ENCODE measurements at regions not wholly inside any gene's neighbourhood (a gene's known extent, or its start where the extent isn't known, plus 50 kb on each side); places are given as distances from the start of the nearest gene placed in this dataset.

DNA sequence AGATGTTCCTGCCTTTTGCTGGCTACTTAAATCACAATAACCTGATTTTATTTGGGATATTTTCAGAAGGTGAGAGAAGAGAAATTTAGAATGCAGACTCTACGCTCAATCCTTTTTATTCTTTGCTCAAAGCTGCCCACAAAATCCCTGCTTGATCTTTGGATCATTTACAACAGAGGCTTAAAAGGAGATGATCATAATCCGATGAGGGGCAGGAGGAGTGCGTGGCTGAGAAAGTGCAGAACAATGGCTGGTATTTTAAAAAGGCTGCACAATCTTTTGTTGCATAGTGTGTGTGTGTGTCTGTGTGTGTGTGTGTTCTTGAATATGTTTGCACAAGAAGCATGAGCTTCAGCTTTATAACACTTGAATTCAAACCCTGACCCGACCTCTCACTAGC is 256.3 kb upstream of the MYT1L start:
- no peak for TF ChIP-seq POLR2AphosphoS5 (IDR thresholded peaks at IDR 0.05)
- TF ChIP-seq POLR2A (IDR thresholded peaks at IDR 0.05), result no peak
- TF ChIP-seq, protein P1, sequence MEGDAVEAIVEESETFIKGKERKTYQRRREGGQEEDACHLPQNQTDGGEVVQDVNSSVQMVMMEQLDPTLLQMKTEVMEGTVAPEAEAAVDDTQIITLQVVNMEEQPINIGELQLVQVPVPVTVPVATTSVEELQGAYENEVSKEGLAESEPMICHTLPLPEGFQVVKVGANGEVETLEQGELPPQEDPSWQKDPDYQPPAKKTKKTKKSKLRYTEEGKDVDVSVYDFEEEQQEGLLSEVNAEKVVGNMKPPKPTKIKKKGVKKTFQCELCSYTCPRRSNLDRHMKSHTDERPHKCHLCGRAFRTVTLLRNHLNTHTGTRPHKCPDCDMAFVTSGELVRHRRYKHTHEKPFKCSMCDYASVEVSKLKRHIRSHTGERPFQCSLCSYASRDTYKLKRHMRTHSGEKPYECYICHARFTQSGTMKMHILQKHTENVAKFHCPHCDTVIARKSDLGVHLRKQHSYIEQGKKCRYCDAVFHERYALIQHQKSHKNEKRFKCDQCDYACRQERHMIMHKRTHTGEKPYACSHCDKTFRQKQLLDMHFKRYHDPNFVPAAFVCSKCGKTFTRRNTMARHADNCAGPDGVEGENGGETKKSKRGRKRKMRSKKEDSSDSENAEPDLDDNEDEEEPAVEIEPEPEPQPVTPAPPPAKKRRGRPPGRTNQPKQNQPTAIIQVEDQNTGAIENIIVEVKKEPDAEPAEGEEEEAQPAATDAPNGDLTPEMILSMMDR (IDR thresholded peaks at IDR 0.05), result no peak
- no peak for TF ChIP-seq EP300 (IDR thresholded peaks at IDR 0.05)
- no peaks in the 10 kb centered on the region for H3K27me3 ChIP-seq
- WGBS, 2 donors, result 85 to 86% methylated on average over 4 of the region's 4 CpGs
- no peak overlapping the region for H3K27ac ChIP-seq
- no peaks in the 10 kb centered on the region for H3K9me3 ChIP-seq
- no peaks in the 10 kb centered on the region for H3K36me3 ChIP-seq
- DNase-seq, result no peak
- no peak overlapping the region for H3K4me3 ChIP-seq
- no peaks in the 10 kb centered on the region for H3K4me1 ChIP-seq
- no peak for ATAC-seq (ENCODE audit: low FRiP score in 2 of 2)

DNA sequence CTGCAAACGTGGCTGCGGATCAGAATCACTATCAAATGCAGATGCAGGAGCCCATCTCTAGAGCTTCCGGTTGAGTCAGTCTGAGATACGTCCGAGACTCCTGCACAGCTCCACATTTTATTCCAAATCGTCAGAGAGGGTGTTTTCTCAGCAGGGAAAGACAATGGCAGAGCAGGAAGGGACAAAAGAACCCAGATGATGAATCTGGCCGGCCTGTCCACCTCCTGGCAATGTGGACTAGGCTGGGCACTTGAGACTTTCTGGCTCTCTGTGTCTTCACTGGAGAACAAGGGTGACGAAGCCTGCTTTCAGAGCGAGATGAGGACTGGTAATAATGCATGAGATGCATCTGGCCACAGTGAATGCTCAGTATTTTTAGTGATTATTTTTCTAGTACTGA is 255.9 kb upstream of the MYT1L start:
- H3K27me3 ChIP-seq, result no peaks in the 10 kb centered on the region
- H3K9me3 ChIP-seq, result no peaks in the 10 kb centered on the region
- DNase-seq (no peak), ATAC-seq (ENCODE audit: low FRiP score in 2 of 2) (no peak)
- H3K4me3 ChIP-seq, result no peak overlapping the region
- no peak overlapping the region for H3K27ac ChIP-seq
- TF ChIP-seq EP300 (IDR thresholded peaks at IDR 0.05), result no peak
- TF ChIP-seq, protein P1 (IDR thresholded peaks at IDR 0.05), result no peak
- TF ChIP-seq POLR2AphosphoS5 (IDR thresholded peaks at IDR 0.05), result no peak
- TF ChIP-seq POLR2A (IDR thresholded peaks at IDR 0.05), result no peak
- WGBS, 2 donors, result 76 to 77% methylated on average over 9 of the region's 9 CpGs
- H3K4me1 ChIP-seq, result no peaks in the 10 kb centered on the region
- no peaks in the 10 kb centered on the region for H3K36me3 ChIP-seq

DNA sequence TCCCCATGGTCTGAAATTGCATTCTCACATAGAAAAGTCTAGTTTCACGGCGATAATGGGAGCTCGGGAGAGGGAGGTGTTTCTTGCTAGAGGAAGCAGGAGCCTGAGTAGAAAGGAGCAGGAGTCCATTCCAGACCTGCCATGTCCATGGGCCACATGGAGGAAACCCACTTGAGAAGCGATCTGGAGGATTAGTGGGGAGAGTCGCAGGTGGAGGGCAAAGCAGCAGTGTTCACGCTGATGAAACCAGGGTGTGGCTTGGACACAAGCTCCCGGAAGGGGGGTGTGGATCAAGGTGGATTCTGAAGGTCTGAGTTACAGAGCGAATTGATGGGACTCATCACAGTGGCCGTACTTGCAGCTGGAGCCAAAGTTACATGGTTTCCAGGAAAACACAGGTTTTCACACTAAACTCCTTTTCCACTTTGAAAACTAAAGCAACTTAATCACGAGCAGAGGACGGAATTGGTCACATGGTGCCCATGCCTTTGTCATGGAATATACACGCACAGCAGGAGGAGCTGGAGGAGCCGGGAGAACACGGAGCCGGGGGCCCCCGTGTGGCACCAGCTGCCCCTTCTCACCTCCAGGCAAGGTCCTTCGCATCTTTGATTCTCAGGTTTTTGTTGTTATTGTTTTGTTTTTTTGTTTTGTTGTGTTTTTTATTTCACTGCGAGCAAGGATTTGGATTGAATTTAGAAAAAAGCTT is 255.1 kb upstream of the MYT1L start:
- 87 to 92% methylated on average over 18 of the region's 18 CpGs for WGBS, 2 donors
- no peak for ATAC-seq (ENCODE audit: low FRiP score in 2 of 2)
- no peak overlapping the region for H3K4me3 ChIP-seq
- no peaks in the 10 kb centered on the region for H3K36me3 ChIP-seq
- no peak overlapping the region for H3K27ac ChIP-seq
- no peaks in the 10 kb centered on the region for H3K27me3 ChIP-seq
- TF ChIP-seq EP300 (IDR thresholded peaks at IDR 0.05), result no peak
- no peak for TF ChIP-seq POLR2AphosphoS5 (IDR thresholded peaks at IDR 0.05)
- TF ChIP-seq POLR2A (IDR thresholded peaks at IDR 0.05), result no peak
- TF ChIP-seq, protein P1 (IDR thresholded peaks at IDR 0.05), result no peak
- H3K4me1 ChIP-seq, result no peaks in the 10 kb centered on the region
- DNase-seq, result no peak
- H3K9me3 ChIP-seq, result no peaks in the 10 kb centered on the region

DNA sequence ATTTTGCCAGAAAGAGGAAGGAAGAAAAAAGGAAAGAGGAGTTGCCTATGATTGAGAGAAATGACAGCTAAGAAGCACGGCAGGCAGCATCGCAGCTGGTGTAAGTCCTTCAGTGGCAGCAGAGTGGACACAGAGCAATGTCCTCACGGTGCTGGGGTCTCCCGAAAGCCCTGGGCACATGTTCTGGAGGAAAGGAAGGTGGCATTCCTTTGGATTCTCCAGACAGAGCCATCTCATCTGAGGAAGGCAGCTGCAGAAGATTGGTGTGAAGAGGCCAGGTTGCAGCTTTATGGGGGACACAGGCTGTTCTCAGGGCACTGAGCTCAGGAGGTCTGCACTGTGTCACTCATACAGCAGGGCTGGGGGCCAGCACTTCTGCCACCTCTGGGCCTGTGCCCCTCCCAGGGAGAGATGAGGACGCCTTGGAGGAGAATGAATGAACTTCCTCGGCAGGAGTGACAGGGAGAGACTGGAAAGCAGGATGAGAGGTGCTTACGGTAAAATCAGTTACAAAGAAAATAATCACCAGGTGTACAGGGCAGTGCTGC is 252.0 kb upstream of the MYT1L start:
- ATAC-seq (ENCODE audit: low FRiP score in 2 of 2) (no peak), DNase-seq (no peak)
- no peak overlapping the region for H3K4me3 ChIP-seq
- no peaks in the 10 kb centered on the region for H3K36me3 ChIP-seq
- H3K9me3 ChIP-seq, result no peaks in the 10 kb centered on the region
- H3K4me1 ChIP-seq, result no peaks in the 10 kb centered on the region
- no peaks in the 10 kb centered on the region for H3K27me3 ChIP-seq
- H3K27ac ChIP-seq, result no peak overlapping the region
- 64 to 70% methylated on average over 7 of the region's 7 CpGs for WGBS, 2 donors
- TF ChIP-seq EP300 (IDR thresholded peaks at IDR 0.05) (no peak), POLR2AphosphoS5 (IDR thresholded peaks at IDR 0.05) (no peak), POLR2A (IDR thresholded peaks at IDR 0.05) (no peak)
- TF ChIP-seq, protein P1 (IDR thresholded peaks at IDR 0.05), result no peak
